OCI-M2 (cell line): ENCODE measurements at regions not wholly inside any gene's neighbourhood (a gene's known extent, or its start where the extent isn't known, plus 50 kb on each side); places are given as distances from the start of the nearest gene placed in this dataset.

Source experiments
- DNase-seq: peaks from one replicate; lab custom pipeline; 2025; ENCODE audit not compliant: unreplicated experiment; lab: John Stamatoyannopoulos, UW

GRCh38 chr2:144592500-144593256 lies 72.8 kb upstream of the ZEB2 start:
- no peak for DNase-seq

- DNase-seq: no peak
Observed at GRCh38 chr2:144587306-144587705, 67.4 kb upstream of the ZEB2 start.

DNA sequence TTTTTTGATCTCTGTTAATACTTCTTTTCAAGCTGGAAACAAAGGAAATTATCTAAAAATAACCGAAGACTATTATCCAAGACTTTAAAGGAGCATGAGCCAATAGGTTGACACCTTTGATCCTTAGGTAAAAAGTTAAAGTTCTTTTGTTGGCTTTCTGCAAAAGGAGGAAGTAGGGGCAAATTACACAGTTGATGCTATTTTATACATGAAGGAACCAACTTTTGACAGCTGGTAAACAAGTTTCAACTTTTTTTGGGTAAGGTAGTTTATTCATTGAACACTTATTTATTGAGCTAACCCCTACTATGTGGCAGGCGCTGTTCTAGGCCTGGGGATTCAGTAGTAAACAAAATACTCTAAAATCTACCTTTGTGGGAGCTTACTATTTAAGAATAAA lies 66.6 kb upstream of the ZEB2 start:
- no peak for DNase-seq

DNA sequence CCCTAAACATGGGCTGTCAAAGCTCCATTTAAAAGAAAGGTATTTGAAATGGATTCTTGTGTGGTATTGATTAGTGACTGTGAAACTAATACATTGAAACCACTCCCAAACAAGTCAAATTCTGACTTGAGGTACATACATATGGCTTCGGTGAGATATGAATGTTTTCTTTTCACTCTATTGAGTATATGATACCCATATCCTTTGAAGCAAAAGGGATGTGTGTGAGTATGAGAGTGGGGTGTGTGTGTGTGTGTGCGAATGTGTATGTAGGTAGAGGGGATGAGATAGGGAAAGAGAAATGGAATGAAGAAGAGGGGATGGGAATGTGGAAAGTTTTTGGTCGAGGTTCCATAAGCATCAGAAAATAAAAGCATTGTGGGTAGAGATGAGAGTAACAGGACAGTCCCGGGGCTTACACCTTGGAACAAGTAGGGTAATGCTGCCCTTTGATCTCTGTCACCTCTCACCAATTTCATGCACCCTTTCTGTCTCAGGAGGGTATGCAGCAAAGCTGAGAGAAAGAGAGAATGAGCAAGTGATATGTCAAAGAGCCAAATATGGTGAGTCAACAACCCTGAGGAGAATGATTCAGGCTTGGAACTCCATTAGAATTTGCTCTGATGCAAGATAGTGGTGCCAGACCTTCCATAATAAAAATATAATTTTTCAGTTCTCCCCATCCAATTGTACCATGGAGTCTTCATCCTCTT lies 64.0 kb upstream of the ZEB2 start:
- no peak for DNase-seq

DNA sequence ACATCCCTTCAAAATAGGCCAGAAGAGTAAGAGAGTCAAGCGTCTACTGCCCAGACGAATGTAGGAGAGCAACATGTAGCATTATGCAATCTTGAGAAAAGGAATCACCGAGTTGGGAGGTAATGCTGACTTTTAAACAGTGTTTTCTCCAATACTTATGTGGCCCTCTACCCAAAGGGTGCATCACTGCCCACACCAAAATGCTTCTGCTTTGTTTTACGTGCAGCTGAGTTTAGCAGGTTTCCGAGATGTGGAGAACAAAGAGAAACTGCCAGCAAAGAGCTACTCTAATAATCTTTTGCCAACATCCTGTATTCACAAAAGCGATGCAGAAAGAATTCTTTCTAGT lies 63.4 kb upstream of the ZEB2 start:
- no peak for DNase-seq

GRCh38 chr2:144582651-144583380 lies 62.9 kb upstream of the ZEB2 start:
- peak; percentile 63 for DNase-seq

GRCh38 chr2:144580521-144581161 lies 60.7 kb upstream of the ZEB2 start:
- peak; percentile 49 for DNase-seq

DNA sequence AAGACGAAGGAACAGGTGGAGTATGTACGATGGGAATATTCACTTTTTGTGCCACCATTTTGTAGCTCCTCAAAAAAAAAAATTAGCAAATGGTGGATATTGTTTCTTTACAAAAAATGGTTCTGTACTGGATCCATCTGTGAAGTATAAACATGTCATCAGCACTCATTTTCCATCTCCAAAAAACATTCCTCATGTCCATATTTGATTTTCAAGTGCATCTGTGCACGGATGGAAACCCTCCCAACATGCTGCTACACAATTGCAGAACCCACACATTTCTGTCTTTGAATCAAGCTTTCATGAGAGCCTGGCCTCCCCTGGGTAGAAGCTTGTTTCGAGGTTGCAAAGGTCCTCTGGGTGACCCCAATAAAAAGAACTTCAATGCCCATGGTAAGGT lies 59.6 kb upstream of the ZEB2 start:
- no peak for DNase-seq

DNA sequence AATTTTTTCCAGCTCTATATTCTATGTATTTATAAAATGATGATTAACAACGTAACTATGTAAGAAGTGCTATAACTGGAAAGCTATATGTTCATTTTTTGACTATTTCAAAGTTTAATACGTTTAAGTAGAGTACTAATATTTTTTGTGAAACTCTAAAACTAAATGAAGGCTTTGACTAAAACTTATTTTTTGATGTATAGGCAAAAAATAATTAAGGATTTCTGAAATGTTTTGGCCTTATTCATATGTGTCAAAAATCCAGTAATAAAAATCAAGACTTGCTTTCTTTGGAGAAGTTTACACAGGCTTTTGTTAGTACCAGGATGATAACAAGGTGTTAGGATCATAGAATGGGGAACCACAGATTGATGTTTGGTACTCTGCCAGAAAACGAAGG lies 58.2 kb upstream of the ZEB2 start:
- no peak for DNase-seq

- no peak for DNase-seq
Observed at GRCh38 chr2:144572977-144573376, 53.1 kb upstream of the ZEB2 start.

DNA sequence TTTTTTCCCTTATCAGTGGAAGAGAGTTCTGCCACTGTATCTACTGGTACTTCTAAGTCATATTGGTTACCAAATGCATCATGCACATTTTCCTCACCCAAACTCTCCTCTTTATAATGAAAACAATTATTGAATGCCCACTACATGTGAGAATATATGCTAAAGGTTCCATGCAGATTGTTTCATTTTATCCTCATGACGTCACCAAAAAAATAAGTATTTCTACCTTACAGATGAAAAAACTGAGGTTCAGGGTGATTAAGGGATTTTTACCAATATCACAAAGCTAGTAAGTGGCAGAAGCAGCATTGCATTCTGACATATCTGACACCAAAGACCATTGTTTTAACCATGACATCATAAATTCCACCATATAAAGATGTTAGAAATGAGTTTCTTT lies 51.9 kb upstream of the ZEB2 start:
- no peak for DNase-seq

GRCh38 chr2:144570566-144570965 lies 50.6 kb upstream of the ZEB2 start:
- no peak for DNase-seq
